Vagina (tissue), 2 donors: ENCODE measurements at regions not wholly inside any gene's neighbourhood (a gene's known extent, or its start where the extent isn't known, plus 50 kb on each side); places are given as distances from the start of the nearest gene placed in this dataset.
"Not testable (repeated sequence)": the region's sequence is repeated elsewhere in the genome, so short reads cannot be mapped to it uniquely, and the experiment has no call there.

Experiments
- DNase-seq, 2 donors: peaks; one replicate each; pipeline ENCODE4 v3.0.0-alpha.2; 2017; ENCODE audit errors: extremely low spot score in 2 of 2
- H3K27ac ChIP-seq: fragments of 200-600 bp; sonication (generic); one replicate; pipeline ENCODE4 v1.5.1; 2019
- H3K27me3 ChIP-seq: fragments of 200-600 bp; sonication (generic); one replicate; pipeline ENCODE4 v1.5.1; 2019
- H3K36me3 ChIP-seq, 2 donors: fragments of 200-600 bp; sonication (generic); one replicate each; pipeline ENCODE4 v1.5.1; 2017 to 2019
- H3K4me1 ChIP-seq: fragments of 200-600 bp; sonication (generic); one replicate; pipeline ENCODE4 v1.5.1; 2019
- H3K4me3 ChIP-seq, 2 donors: fragments of 200-600 bp; sonication (generic); 1 replicate in 1 of 2; 2 replicates in 1 of 2; pipeline ENCODE4 v1.5.1; 2016 to 2019
- H3K9me3 ChIP-seq: fragments of 200-600 bp; sonication (generic); one replicate; pipeline ENCODE4 v1.5.1; 2019
- POLR2A ChIP-seq, 2 donors: fragments of 450-650 bp; IDR thresholded peaks; one replicate each; pipeline ENCODE4 v1.6.1; 2017; ENCODE audit warnings: antibody characterized with exemption in 2 of 2, mild to moderate bottlenecking in 2 of 2, moderate library complexity in 2 of 2
- POLR2AphosphoS5 ChIP-seq, 2 donors: sonication (generic); formaldehyde crosslinking; IDR thresholded peaks; one replicate each; pipeline ENCODE4 v1.9.0; 2017; ENCODE audit warnings: antibody characterized with exemption in 2 of 2, mild to moderate bottlenecking in 2 of 2, low read depth in 1 of 2; ENCODE audit not compliant: insufficient read depth in 1 of 2
- intact Hi-C: fragments of 100-400 bp; cut with DNase I; formaldehyde crosslinking; loops from one replicate; pipeline ENCODE4 v1.15.1; 2023
- TF ChIP-seq, protein P1 (sequence below), 3 experiments: fragments of 450-650 bp in 2 of 3; fragments of 200-600 bp in 1 of 3; sonication (generic) in 1 of 3; IDR thresholded peaks; one replicate each; pipeline ENCODE4 v1.5.1; 2017 to 2019; ENCODE audit warnings: antibody characterized with exemption in 3 of 3, mild to moderate bottlenecking in 2 of 3, moderate library complexity in 2 of 3

DNA sequence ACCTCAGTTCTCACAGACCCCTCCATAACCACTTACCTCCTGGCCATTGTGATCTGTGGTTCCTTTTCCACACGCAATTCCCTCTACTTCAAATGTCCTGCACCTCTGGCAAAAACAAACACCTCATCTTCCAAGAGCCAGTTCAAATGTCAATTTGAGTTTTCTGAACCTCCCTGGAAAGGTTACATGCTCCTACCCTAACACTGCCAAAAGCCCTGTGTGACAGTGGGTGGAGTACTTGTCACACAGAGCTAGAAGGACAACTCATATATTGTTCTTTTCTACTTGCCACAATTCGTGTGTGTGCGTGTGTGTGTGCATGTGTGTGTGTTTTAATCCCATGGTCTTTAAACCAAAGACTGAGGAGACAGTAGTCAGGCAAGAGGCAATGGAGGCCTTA is 331.8 kb upstream of the ARHGEF26 start:
- H3K36me3 ChIP-seq = no peaks in the 10 kb centered on the region
- no peak for DNase-seq
- H3K4me3 ChIP-seq = no peak overlapping the region
- no peaks in the 10 kb centered on the region for H3K4me1 ChIP-seq
- intact Hi-C loops = no loop called here
- TF ChIP-seq POLR2A (IDR thresholded peaks at IDR 0.05) (no peak), POLR2AphosphoS5 (IDR thresholded peaks at IDR 0.05; ENCODE audit: insufficient read depth in 1 of 2, low read depth in 1 of 2) (no peak)
- no peaks in the 10 kb centered on the region for H3K27me3 ChIP-seq
- H3K9me3 ChIP-seq = no peaks in the 10 kb centered on the region
- H3K27ac ChIP-seq = no peak overlapping the region

DNA sequence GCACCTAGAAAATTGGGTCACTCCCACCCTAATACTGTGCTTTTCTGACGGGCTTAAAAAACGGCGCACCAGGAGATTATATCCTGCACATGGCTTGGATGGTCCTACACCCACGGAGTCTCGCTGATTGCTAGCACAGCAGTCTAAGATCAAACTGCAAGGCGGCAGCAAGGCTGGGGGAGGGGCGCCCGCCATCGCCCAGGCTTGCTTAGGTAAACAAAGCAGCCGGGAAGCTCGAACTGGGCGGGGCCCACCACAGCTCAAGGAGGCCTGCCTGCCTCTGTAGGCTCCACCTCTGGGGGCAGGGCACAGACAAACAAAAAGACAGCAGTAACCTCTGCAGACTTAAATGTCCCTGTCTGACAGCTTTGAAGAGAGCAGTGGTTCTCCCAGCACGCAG is 324.1 kb upstream of the ARHGEF26 start:
- H3K27me3 ChIP-seq, H3K4me1 ChIP-seq, H3K27ac ChIP-seq, H3K36me3 ChIP-seq, H3K4me3 ChIP-seq, intact Hi-C loops, H3K9me3 ChIP-seq, DNase-seq: not testable (repeated sequence)

DNA sequence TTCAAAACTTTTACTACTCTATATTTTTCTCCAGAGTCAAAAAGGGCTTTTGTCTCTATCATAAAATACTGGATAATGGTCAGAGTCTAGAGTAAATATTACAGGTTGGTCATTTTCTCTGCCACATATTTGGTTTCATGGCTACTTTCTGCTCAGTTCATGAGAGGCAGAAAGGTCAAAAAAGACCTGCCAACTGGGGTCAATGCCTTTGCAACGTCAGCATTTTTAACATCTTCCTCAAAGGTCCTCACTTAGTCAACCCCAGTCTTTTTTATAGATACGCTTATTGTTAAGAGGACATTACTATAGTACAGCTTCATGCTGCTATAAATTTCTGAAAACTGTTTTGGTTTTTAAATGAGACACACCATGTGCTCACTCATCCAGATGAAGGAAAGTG is 312.1 kb upstream of the ARHGEF26 start:
- Histone ChIP-seq H3K4me3 (no peak overlapping the region), H3K4me1 (no peaks in the 10 kb centered on the region), H3K9me3 (no peaks in the 10 kb centered on the region), H3K36me3 (no peaks in the 10 kb centered on the region), H3K27ac (no peak overlapping the region), H3K27me3 (no peaks in the 10 kb centered on the region)
- DNase-seq = no peak
- intact Hi-C loops = no loop called here
- no peak for TF ChIP-seq POLR2AphosphoS5 (IDR thresholded peaks at IDR 0.05; ENCODE audit: insufficient read depth in 1 of 2, low read depth in 1 of 2)
- TF ChIP-seq, protein P1, sequence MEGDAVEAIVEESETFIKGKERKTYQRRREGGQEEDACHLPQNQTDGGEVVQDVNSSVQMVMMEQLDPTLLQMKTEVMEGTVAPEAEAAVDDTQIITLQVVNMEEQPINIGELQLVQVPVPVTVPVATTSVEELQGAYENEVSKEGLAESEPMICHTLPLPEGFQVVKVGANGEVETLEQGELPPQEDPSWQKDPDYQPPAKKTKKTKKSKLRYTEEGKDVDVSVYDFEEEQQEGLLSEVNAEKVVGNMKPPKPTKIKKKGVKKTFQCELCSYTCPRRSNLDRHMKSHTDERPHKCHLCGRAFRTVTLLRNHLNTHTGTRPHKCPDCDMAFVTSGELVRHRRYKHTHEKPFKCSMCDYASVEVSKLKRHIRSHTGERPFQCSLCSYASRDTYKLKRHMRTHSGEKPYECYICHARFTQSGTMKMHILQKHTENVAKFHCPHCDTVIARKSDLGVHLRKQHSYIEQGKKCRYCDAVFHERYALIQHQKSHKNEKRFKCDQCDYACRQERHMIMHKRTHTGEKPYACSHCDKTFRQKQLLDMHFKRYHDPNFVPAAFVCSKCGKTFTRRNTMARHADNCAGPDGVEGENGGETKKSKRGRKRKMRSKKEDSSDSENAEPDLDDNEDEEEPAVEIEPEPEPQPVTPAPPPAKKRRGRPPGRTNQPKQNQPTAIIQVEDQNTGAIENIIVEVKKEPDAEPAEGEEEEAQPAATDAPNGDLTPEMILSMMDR (IDR thresholded peaks at IDR 0.05) = no peak
- TF ChIP-seq POLR2A (IDR thresholded peaks at IDR 0.05) = no peak

DNA sequence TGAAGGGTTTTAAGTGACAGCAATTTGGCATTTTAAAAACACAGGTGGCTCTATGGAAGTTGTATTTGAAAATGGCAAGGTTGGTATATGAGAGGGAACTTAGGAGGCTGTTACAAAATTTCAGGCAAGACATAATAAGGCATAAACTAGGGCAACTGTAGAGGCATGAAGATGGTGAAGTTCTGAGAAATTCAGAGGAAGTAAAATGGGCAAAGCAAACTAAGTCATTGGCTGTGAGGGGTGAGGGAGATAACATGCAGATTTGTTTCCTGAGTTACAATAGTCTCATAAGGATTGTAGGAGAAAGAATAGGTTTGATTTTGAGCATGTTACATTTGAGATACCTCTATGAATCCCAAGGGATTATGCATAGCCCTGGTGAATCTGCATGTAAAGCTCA is 302.9 kb upstream of the ARHGEF26 start:
- no peak for DNase-seq
- H3K27me3 ChIP-seq = no peaks in the 10 kb centered on the region
- no peaks in the 10 kb centered on the region for H3K4me1 ChIP-seq
- no peak overlapping the region for H3K27ac ChIP-seq
- H3K36me3 ChIP-seq = no peaks in the 10 kb centered on the region
- H3K9me3 ChIP-seq = no peaks in the 10 kb centered on the region
- TF ChIP-seq, protein P1 (IDR thresholded peaks at IDR 0.05) = no peak
- TF ChIP-seq POLR2A (IDR thresholded peaks at IDR 0.05) = no peak
- TF ChIP-seq POLR2AphosphoS5 (IDR thresholded peaks at IDR 0.05; ENCODE audit: insufficient read depth in 1 of 2, low read depth in 1 of 2) = no peak
- intact Hi-C loops = no loop called here
- no peak overlapping the region for H3K4me3 ChIP-seq

DNA sequence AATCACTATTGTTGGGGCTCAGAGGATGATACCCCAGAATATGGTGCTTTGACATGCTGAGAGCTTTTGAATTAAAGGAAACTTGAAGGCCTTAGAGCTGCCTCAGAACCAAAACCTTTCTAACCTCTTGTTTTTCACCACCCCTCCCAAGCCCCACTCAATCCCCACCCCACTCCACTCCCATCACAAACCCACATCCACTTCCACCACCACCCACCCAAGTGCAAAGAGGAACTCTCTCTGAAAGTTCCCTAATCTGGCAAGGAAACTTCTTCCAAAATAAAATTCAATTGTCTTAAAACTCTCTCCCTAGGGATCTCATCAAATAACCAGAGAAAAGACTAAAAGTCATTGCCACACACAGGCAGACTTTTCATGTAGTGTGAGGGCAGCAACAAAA is 301.2 kb upstream of the ARHGEF26 start:
- Histone ChIP-seq H3K4me3 (no peak overlapping the region), H3K36me3 (no peaks in the 10 kb centered on the region), H3K27ac (no peak overlapping the region), H3K27me3 (no peaks in the 10 kb centered on the region), H3K9me3 (no peaks in the 10 kb centered on the region), H3K4me1 (no peaks in the 10 kb centered on the region)
- intact Hi-C loops = no loop called here
- no peak for DNase-seq
- no peak for TF ChIP-seq POLR2A (IDR thresholded peaks at IDR 0.05)
- TF ChIP-seq POLR2AphosphoS5 (IDR thresholded peaks at IDR 0.05; ENCODE audit: insufficient read depth in 1 of 2, low read depth in 1 of 2) = no peak
- TF ChIP-seq, protein P1 (IDR thresholded peaks at IDR 0.05) = no peak

DNA sequence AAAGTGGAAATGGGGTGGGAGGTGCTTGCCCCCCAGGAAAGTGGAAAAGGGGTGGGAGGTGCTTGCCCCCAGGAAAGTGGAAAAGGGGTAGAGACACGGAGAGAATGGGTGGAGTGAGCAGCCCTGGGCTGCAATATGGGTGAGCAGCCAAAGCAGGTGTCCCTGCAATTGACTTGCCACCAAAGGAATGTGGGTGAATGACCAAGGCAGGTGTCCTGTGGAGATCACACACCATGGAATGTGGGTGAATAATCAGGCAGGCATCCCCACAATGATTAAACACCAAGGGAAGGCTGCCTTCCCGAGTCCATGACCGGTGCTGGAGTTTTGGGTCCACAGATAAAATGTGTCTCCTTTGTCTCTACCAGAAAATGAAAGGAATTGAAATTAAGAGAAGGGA is 292.8 kb upstream of the ARHGEF26 start:
- DNase-seq, H3K9me3 ChIP-seq, H3K4me1 ChIP-seq, intact Hi-C loops, H3K27ac ChIP-seq, H3K4me3 ChIP-seq, H3K36me3 ChIP-seq, H3K27me3 ChIP-seq: not testable (repeated sequence)

DNA sequence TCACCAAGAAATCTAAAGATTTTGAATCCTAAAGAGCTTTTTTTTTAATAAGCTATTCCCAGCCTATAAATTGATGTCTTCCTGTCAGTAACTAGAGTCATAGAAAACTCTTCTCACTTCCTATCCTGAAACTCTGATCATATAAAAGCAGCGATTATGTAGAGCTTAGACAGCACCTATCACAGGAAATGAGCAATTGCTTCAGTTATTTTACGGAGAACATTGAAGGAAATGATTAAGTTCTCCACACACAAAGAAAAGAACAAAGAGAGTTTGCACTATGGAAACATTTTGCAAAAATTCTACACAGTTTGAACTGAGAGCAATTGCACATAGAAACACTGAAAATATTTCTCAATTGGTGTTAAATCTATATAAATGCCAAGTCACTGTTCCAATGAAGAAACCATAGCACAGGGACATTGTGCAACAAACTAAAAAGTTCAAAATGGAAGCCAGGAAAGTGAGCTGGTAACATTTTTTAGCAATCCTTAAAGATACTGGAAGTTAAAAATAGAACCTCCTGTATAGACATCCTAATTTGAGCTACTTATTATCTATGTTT is 291.5 kb upstream of the ARHGEF26 start:
- Histone ChIP-seq H3K36me3 (no peaks in the 10 kb centered on the region), H3K9me3 (no peaks in the 10 kb centered on the region), H3K27ac (no peak overlapping the region), H3K4me1 (no peaks in the 10 kb centered on the region), H3K27me3 (no peaks in the 10 kb centered on the region), H3K4me3 (no peak overlapping the region)
- no peak for DNase-seq
- intact Hi-C loops = no loop called here
- TF ChIP-seq POLR2AphosphoS5 (IDR thresholded peaks at IDR 0.05; ENCODE audit: insufficient read depth in 1 of 2, low read depth in 1 of 2) = no peak
